ENCODE measurements at regions not wholly inside any gene's neighbourhood (a gene's known extent, or its start where the extent isn't known, plus 50 kb on each side); places are given as distances from the start of the nearest gene placed in this dataset.

DNA sequence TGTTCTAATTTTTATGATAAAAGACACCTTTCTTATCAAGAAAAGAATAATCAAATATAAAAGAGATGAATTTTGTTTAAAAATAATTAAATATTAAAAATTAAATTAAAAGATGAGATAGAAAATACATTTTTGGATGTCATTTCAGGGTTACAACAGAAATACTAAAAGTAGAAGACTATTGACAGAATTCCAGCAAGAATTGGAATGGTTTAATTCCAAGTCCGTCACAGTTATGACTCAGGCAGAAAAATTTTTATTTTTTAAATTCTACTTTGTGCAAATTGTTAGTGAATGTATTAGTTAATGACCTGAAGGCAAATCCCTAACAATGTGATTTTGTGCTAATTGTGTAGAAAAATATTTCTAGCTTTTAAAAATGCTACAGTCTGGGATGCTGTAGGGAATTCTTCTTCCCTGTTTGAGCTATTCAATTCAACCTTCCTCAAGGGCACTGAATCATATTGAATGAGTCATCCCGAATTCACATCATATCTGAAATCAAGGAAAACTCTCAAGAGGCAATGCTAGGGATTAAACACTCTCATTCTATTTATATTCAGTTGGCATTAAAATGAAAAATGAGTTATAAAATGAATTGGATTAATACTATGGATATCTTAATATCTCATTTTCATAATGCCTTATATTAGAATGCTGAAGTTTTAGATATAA, 633.5 kb upstream of the ATXN8OS start:
- ChIA-PET POLR2A (no interaction called here), CTCF (no interaction called here)
- H3K36me3 ChIP-seq (ENCODE audit: control insufficient read depth in 2 of 2, insufficient read depth in 1 of 2, low read length in 2 of 2): no peaks in the 10 kb centered on the region
- H3K9me3 ChIP-seq (ENCODE audit: control insufficient read depth, insufficient read depth, low read depth, low read length): no peaks in the 10 kb centered on the region
- TF ChIP-seq EGR2 (tag by site-specific recombination; IDR thresholded peaks at IDR 0.05; ENCODE audit: low read depth) (no peak), ZNF394 (tag by site-specific recombination; IDR thresholded peaks at IDR 0.05; ENCODE audit: borderline replicate concordance) (no peak), ZNF184 (tag by site-specific recombination; IDR thresholded peaks at IDR 0.05) (no peak), ZBTB17 (tag by site-specific recombination; IDR thresholded peaks at IDR 0.05) (no peak), MYNN (tag by site-specific recombination; IDR thresholded peaks at IDR 0.05; ENCODE audit: borderline replicate concordance) (no peak), FEZF1 (tag by site-specific recombination; IDR thresholded peaks at IDR 0.05) (no peak), ZNF426 (tag by site-specific recombination; IDR thresholded peaks at IDR 0.05) (no peak), PRDM4 (tag by site-specific recombination; IDR thresholded peaks at IDR 0.05) (no peak), ZNF626 (tag by site-specific recombination; IDR thresholded peaks at IDR 0.05) (no peak), ZBTB6 (tag by site-specific recombination; IDR thresholded peaks at IDR 0.05) (no peak), ZNF211 (tag by site-specific recombination; IDR thresholded peaks at IDR 0.05; ENCODE audit: low read depth) (no peak), ZNF121 (tag by site-specific recombination; IDR thresholded peaks at IDR 0.05) (no peak)
- H3K4me3 ChIP-seq (ENCODE audit: low read depth, low read length): no peak overlapping the region
- H3K4me1 ChIP-seq (ENCODE audit: control insufficient read depth, insufficient read depth, low read length): no peaks in the 10 kb centered on the region
- no peak overlapping the region for H3K27ac ChIP-seq (ENCODE audit: extremely low read depth, low read depth, low read length)

DNA sequence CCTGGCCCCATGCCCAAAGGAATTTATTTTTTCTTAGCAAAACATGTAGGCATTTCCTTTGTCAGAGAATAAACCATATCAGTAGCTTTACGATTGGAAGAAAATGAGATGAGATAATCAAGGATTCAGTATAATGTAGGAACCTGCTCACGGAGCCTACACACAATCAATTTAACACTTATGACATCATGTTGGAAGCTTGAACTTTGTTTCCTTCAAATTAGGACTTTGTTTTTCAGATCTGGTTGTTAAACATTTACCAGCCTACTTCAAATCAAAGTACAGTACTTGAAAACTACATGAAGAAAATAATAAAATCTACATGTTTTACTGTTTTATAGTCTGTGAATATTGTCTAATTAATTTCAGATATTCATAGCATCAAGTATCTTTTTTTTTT, 639.0 kb upstream of the ATXN8OS start:
- CTCF ChIA-PET: no interaction called here
- Histone ChIP-seq H3K4me3 (ENCODE audit: low read depth, low read length) (no peak overlapping the region), H3K9me3 (ENCODE audit: control insufficient read depth, insufficient read depth, low read depth, low read length) (no peaks in the 10 kb centered on the region), H3K4me1 (ENCODE audit: control insufficient read depth, insufficient read depth, low read length) (no peaks in the 10 kb centered on the region), H3K36me3 (ENCODE audit: control insufficient read depth in 2 of 2, insufficient read depth in 1 of 2, low read length in 2 of 2) (no peaks in the 10 kb centered on the region), H3K27ac (ENCODE audit: extremely low read depth, low read depth, low read length) (no peak overlapping the region)
- POLR2A ChIA-PET: no interaction called here
- TF ChIP-seq, protein P1, sequence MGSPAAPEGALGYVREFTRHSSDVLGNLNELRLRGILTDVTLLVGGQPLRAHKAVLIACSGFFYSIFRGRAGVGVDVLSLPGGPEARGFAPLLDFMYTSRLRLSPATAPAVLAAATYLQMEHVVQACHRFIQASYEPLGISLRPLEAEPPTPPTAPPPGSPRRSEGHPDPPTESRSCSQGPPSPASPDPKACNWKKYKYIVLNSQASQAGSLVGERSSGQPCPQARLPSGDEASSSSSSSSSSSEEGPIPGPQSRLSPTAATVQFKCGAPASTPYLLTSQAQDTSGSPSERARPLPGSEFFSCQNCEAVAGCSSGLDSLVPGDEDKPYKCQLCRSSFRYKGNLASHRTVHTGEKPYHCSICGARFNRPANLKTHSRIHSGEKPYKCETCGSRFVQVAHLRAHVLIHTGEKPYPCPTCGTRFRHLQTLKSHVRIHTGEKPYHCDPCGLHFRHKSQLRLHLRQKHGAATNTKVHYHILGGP (tag by site-specific recombination; IDR thresholded peaks at IDR 0.05): no peak
- TF ChIP-seq ZNF558 (tag by site-specific recombination; IDR thresholded peaks at IDR 0.05) (no peak), ZNF776 (tag by site-specific recombination; IDR thresholded peaks at IDR 0.05; ENCODE audit: borderline replicate concordance) (no peak), MYNN (tag by site-specific recombination; IDR thresholded peaks at IDR 0.05; ENCODE audit: borderline replicate concordance) (no peak), ZNF175 (tag by site-specific recombination; IDR thresholded peaks at IDR 0.05) (no peak), ZNF701 (tag by site-specific recombination; IDR thresholded peaks at IDR 0.05) (no peak), GLI4 (tag by site-specific recombination; IDR thresholded peaks at IDR 0.05) (no peak), TSHZ1 (tag by site-specific recombination; IDR thresholded peaks at IDR 0.05; ENCODE audit: borderline replicate concordance) (no peak), ZNF514 (tag by site-specific recombination; IDR thresholded peaks at IDR 0.05) (no peak), ZNF155 (tag by site-specific recombination; IDR thresholded peaks at IDR 0.05) (no peak), ZNF658 (tag by site-specific recombination; IDR thresholded peaks at IDR 0.05) (no peak), ZNF521 (tag by site-specific recombination; IDR thresholded peaks at IDR 0.05) (no peak), OSR2 (tag by site-specific recombination; IDR thresholded peaks at IDR 0.05) (no peak), ZNF704 (tag by site-specific recombination; IDR thresholded peaks at IDR 0.05) (no peak), SCRT1 (tag by site-specific recombination; IDR thresholded peaks at IDR 0.05; ENCODE audit: borderline replicate concordance) (no peak)
